ENCODE measurements at regions not wholly inside any gene's neighbourhood (a gene's known extent, or its start where the extent isn't known, plus 50 kb on each side); places are given as distances from the start of the nearest gene placed in this dataset.

- no peak overlapping the region for H3K4me3 ChIP-seq (ENCODE audit: low read depth, low read length)
- DNase-seq (ENCODE audit: low read depth) = no peak
- TF ChIP-seq CTCF (IDR thresholded peaks at IDR 0.05; ENCODE audit: low read depth, low read length, missing control alignments) = no peak
These were observed 114.4 kb downstream of the ZNF518B start for GRCh38 chr4:10342866-10343265.

- no peak for DNase-seq (ENCODE audit: low read depth)
- H3K4me3 ChIP-seq (ENCODE audit: low read depth, low read length) = no peak overlapping the region
- TF ChIP-seq CTCF (IDR thresholded peaks at IDR 0.05; ENCODE audit: low read depth, low read length, missing control alignments) = no peak
These were observed 120.8 kb downstream of the ZNF518B start for GRCh38 chr4:10336471-10336870.

GRCh38 chr4:10335050-10335449 lies 122.2 kb downstream of the ZNF518B start:
- no peak overlapping the region for H3K4me3 ChIP-seq (ENCODE audit: low read depth, low read length)
- TF ChIP-seq CTCF (IDR thresholded peaks at IDR 0.05; ENCODE audit: low read depth, low read length, missing control alignments) = no peak
- no peak for DNase-seq (ENCODE audit: low read depth)

- no peak overlapping the region for H3K4me3 ChIP-seq (ENCODE audit: low read depth, low read length)
- no peak for DNase-seq (ENCODE audit: low read depth)
- TF ChIP-seq CTCF (IDR thresholded peaks at IDR 0.05; ENCODE audit: low read depth, low read length, missing control alignments) = no peak
These were observed 122.7 kb downstream of the ZNF518B start for GRCh38 chr4:10334506-10335028.

GRCh38 chr4:10333942-10334341 lies 123.3 kb downstream of the ZNF518B start:
- H3K4me3 ChIP-seq (ENCODE audit: low read depth, low read length) = no peak overlapping the region
- no peak for TF ChIP-seq CTCF (IDR thresholded peaks at IDR 0.05; ENCODE audit: low read depth, low read length, missing control alignments)
- DNase-seq (ENCODE audit: low read depth) = no peak

- DNase-seq (ENCODE audit: low read depth) = no peak
- no peak overlapping the region for H3K4me3 ChIP-seq (ENCODE audit: low read depth, low read length)
- no peak for TF ChIP-seq CTCF (IDR thresholded peaks at IDR 0.05; ENCODE audit: low read depth, low read length, missing control alignments)
These were observed 131.2 kb downstream of the ZNF518B start for GRCh38 chr4:10326075-10326474.

GRCh38 chr4:10321931-10322330 lies 135.3 kb downstream of the ZNF518B start:
- TF ChIP-seq CTCF (IDR thresholded peaks at IDR 0.05; ENCODE audit: low read depth, low read length, missing control alignments) = no peak
- H3K4me3 ChIP-seq (ENCODE audit: low read depth, low read length) = no peak overlapping the region
- no peak for DNase-seq (ENCODE audit: low read depth)

Measured in GM12864 (cell line).